Keratinocyte (primary cell): ENCODE measurements at regions not wholly inside any gene's neighbourhood (a gene's known extent, or its start where the extent isn't known, plus 50 kb on each side); places are given as distances from the start of the nearest gene placed in this dataset.

ENCODE experiments used
- EZH2 ChIP-seq: IDR thresholded peaks from one replicate; pipeline ENCODE4 v1.6.1; 2012; ENCODE audit warnings: inconsistent platforms, mild to moderate bottlenecking, low read length, moderate library complexity
- TF ChIP-seq, protein P1 (sequence below), 3 experiments: IDR thresholded peaks in 1 of 3; conservative IDR thresholded peaks in 1 of 3; optimal IDR thresholded peaks in 1 of 3; 2 replicates in 2 of 3; 3 replicates in 1 of 3; pipeline versions ENCODE3 to v1.5.1; 2011; ENCODE audit warnings: low read length in 3 of 3, mild to moderate bottlenecking in 3 of 3, moderate library complexity in 2 of 3, control low read depth in 1 of 3, inconsistent platforms in 1 of 3; ENCODE audit not compliant: insufficient read depth in 2 of 3; ENCODE audit errors: extremely low read depth in 1 of 3

DNA sequence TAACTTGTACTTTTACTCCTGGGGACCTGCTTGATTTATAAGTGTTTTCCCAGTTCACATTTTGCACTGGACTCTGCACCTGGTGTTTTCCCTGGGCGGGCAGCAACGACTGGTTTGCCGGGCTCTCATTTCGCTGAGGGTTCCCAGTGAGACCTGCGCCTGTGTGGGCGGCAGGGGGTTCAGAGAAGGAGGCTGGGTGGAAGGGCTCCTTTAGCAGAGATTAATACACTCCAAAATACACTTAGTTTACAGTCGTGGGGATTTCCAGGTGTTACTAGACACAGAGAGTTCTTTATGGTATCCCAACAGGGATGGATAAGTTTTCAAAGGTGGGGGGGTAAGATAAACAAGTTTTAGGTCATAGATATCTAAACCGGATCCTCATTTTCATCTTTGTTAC lies 53.0 kb upstream of the SHISA3 start:
- TF ChIP-seq, protein P1, sequence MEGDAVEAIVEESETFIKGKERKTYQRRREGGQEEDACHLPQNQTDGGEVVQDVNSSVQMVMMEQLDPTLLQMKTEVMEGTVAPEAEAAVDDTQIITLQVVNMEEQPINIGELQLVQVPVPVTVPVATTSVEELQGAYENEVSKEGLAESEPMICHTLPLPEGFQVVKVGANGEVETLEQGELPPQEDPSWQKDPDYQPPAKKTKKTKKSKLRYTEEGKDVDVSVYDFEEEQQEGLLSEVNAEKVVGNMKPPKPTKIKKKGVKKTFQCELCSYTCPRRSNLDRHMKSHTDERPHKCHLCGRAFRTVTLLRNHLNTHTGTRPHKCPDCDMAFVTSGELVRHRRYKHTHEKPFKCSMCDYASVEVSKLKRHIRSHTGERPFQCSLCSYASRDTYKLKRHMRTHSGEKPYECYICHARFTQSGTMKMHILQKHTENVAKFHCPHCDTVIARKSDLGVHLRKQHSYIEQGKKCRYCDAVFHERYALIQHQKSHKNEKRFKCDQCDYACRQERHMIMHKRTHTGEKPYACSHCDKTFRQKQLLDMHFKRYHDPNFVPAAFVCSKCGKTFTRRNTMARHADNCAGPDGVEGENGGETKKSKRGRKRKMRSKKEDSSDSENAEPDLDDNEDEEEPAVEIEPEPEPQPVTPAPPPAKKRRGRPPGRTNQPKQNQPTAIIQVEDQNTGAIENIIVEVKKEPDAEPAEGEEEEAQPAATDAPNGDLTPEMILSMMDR (optimal IDR thresholded peaks at IDR 0.05 in 1 of 3, IDR thresholded peaks at IDR 0.05 in 1 of 3, conservative IDR thresholded peaks at IDR 0.05 in 1 of 3; ENCODE audit: extremely low read depth in 1 of 3, insufficient read depth in 2 of 3, low read length in 3 of 3): no peak
- TF ChIP-seq EZH2: no peak
